MM.1S (cell line): ENCODE measurements at regions not wholly inside any gene's neighbourhood (a gene's known extent, or its start where the extent isn't known, plus 50 kb on each side); places are given as distances from the start of the nearest gene placed in this dataset.

Experiments
- DNase-seq: peaks from one replicate; pipeline ENCODE4 v3.0.0-alpha.2; 2015
- H2AFZ ChIP-seq: fragments of 300-600 bp; sonication (generic); 2 replicates; pipeline ENCODE4 v1.6.0; 2016; ENCODE audit warnings: antibody characterized with exemption, low read length
- H3F3A ChIP-seq: fragments of 300-600 bp; sonication (generic); 2 replicates; pipeline ENCODE4 v1.6.1; 2016; ENCODE audit warnings: mild to moderate bottlenecking, antibody characterized with exemption, low read length, moderate library complexity, mixed read lengths; ENCODE audit not compliant: insufficient read depth
- H3K27ac ChIP-seq: fragments of 300-600 bp; sonication (generic); 2 replicates; pipeline ENCODE4 v1.5.1; 2016; ENCODE audit warnings: mild to moderate bottlenecking, low read length
- H3K27me3 ChIP-seq: fragments of 300-600 bp; sonication (generic); replicated peaks from 2 replicates; pipeline ENCODE4 v1.6.0; 2016; ENCODE audit warnings: low read length; ENCODE audit not compliant: insufficient read depth
- H3K36me3 ChIP-seq: fragments of 300-600 bp; sonication (generic); replicated peaks from 2 replicates; pipeline ENCODE4 v1.6.1; 2016; ENCODE audit warnings: mild to moderate bottlenecking, low read length, mixed read lengths; ENCODE audit not compliant: insufficient read depth
- H3K4me1 ChIP-seq: fragments of 300-600 bp; sonication (generic); 2 replicates; pipeline ENCODE4 v1.6.1; 2016; ENCODE audit warnings: low read length, mixed read lengths
- H3K4me2 ChIP-seq: fragments of 300-600 bp; sonication (generic); 2 replicates; pipeline ENCODE4 v1.6.0; 2016; ENCODE audit warnings: low read depth, low read length
- H3K4me3 ChIP-seq: fragments of 300-600 bp; sonication (generic); 2 replicates; pipeline ENCODE4 v1.5.1; 2016; ENCODE audit warnings: low read length, mixed read lengths
- H3K79me2 ChIP-seq: fragments of 300-600 bp; sonication (generic); 2 replicates; pipeline ENCODE4 v1.6.1; 2016; ENCODE audit warnings: mixed run types, low read length, mixed read lengths
- H3K9ac ChIP-seq: fragments of 300-600 bp; sonication (generic); 2 replicates; pipeline ENCODE4 v1.6.1; 2016; ENCODE audit warnings: low read length, mixed read lengths
- H3K9me2 ChIP-seq: fragments of 300-600 bp; sonication (generic); replicated peaks from 2 replicates; pipeline ENCODE4 v1.6.1; 2016; ENCODE audit warnings: mild to moderate bottlenecking, low read length, mixed read lengths; ENCODE audit not compliant: insufficient read depth
- H3K9me3 ChIP-seq: fragments of 300-600 bp; sonication (generic); replicated peaks from 2 replicates; pipeline ENCODE4 v1.6.1; 2016; ENCODE audit warnings: mild to moderate bottlenecking, low read length, mixed read lengths; ENCODE audit not compliant: insufficient read depth
- H4K20me1 ChIP-seq: fragments of 300-600 bp; sonication (generic); 2 replicates; pipeline ENCODE4 v1.6.1; 2016; ENCODE audit warnings: mild to moderate bottlenecking, low read length, moderate library complexity, mixed read lengths; ENCODE audit not compliant: insufficient read depth
- EZH2 ChIP-seq: fragments of 300-600 bp; sonication (generic); optimal IDR thresholded peaks from 2 replicates; pipeline ENCODE3; 2017; ENCODE audit warnings: low read depth, mild to moderate bottlenecking, antibody characterized with exemption, low read length, mixed read lengths
- EZH2phosphoT487 ChIP-seq: fragments of 300-600 bp; sonication (generic); IDR thresholded peaks from 2 replicates; pipeline ENCODE4 v1.6.1; 2018; ENCODE audit warnings: antibody characterized with exemption, low read length
- TF ChIP-seq, protein P1 (sequence below): fragments of 300-600 bp; sonication (generic); IDR thresholded peaks from 2 replicates; pipeline ENCODE4 v1.5.1; 2016; ENCODE audit warnings: antibody characterized with exemption, low read length, mixed read lengths

DNA sequence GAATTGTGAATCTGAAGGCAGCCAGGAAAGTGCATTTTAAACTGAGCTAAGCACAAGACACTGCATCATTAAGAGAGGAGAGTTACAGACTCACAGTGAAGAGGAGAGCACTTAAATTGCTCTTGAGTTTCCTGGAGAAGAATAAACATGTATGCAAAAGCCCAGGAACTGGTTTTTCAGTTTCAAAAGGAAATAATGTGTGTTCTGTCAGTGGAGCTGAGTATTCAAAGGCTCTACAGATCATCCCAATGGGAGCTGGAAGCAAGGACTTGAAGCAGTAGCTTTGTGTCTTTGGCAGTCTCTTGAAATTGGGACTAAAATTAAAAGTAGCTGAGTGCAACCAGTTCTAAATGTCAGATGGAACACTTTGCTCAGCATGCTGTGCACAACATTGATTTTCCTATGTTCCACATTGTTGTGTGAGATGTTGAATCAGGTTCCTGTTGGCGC is 147.5 kb upstream of the ANK2 start:
- H3K36me3 ChIP-seq, result no peaks in the 10 kb centered on the region

DNA sequence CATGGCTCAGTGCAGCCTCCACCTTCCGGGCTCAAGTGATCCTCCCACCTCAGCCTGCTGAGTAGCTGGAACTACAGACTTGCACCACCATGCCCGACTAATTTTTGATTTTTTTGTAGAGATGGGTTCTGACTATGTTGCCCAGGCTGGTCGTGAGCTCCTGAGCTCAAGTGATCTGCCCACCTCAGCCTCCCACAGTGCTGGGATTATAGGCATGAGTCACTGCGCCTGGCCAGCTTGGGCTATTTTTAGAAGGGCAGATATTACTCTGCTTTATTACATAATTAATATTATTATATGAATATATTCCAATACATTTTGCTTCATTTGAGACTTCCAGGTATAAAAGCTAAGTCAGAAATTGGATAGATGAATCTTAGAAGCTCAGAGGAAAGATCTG is 143.7 kb upstream of the ANK2 start:
- H3F3A ChIP-seq, result no peaks in the 10 kb centered on the region
- no peak overlapping the region for H3K4me2 ChIP-seq
- TF ChIP-seq, protein P1, sequence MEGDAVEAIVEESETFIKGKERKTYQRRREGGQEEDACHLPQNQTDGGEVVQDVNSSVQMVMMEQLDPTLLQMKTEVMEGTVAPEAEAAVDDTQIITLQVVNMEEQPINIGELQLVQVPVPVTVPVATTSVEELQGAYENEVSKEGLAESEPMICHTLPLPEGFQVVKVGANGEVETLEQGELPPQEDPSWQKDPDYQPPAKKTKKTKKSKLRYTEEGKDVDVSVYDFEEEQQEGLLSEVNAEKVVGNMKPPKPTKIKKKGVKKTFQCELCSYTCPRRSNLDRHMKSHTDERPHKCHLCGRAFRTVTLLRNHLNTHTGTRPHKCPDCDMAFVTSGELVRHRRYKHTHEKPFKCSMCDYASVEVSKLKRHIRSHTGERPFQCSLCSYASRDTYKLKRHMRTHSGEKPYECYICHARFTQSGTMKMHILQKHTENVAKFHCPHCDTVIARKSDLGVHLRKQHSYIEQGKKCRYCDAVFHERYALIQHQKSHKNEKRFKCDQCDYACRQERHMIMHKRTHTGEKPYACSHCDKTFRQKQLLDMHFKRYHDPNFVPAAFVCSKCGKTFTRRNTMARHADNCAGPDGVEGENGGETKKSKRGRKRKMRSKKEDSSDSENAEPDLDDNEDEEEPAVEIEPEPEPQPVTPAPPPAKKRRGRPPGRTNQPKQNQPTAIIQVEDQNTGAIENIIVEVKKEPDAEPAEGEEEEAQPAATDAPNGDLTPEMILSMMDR, result no peak
- TF ChIP-seq EZH2 (no peak), EZH2phosphoT487 (no peak)
- no peaks in the 10 kb centered on the region for H3K79me2 ChIP-seq
- no peaks in the 10 kb centered on the region for H3K4me1 ChIP-seq
- H3K4me3 ChIP-seq, result no peak overlapping the region
- H3K9me3 ChIP-seq, result no peaks in the 10 kb centered on the region
- DNase-seq, result no peak
- H3K9ac ChIP-seq, result no peak overlapping the region
- H3K36me3 ChIP-seq, result no peaks in the 10 kb centered on the region
- H3K9me2 ChIP-seq, result no peaks in the 10 kb centered on the region
- no peaks in the 10 kb centered on the region for H3K27me3 ChIP-seq
- H2AFZ ChIP-seq, result no peak overlapping the region
- H3K27ac ChIP-seq, result no peak overlapping the region
- H4K20me1 ChIP-seq, result no peaks in the 10 kb centered on the region

More for the DNA sequence above, 147.5 kb upstream of the ANK2 start:
- no peaks in the 10 kb centered on the region for H3K4me1 ChIP-seq
- no peak overlapping the region for H3K9ac ChIP-seq
- TF ChIP-seq EZH2phosphoT487, result no peak
- H3K4me2 ChIP-seq, result no peak overlapping the region
- H3K27me3 ChIP-seq, result no peaks in the 10 kb centered on the region
- no peaks in the 10 kb centered on the region for H4K20me1 ChIP-seq
- H3K9me3 ChIP-seq, result no peaks in the 10 kb centered on the region
- H3K4me3 ChIP-seq, result no peak overlapping the region
- no peaks in the 10 kb centered on the region for H3K9me2 ChIP-seq
- no peak overlapping the region for H2AFZ ChIP-seq
- H3K27ac ChIP-seq, result no peak overlapping the region
- no peaks in the 10 kb centered on the region for H3K79me2 ChIP-seq
- no peak for DNase-seq
- no peaks in the 10 kb centered on the region for H3F3A ChIP-seq

DNA sequence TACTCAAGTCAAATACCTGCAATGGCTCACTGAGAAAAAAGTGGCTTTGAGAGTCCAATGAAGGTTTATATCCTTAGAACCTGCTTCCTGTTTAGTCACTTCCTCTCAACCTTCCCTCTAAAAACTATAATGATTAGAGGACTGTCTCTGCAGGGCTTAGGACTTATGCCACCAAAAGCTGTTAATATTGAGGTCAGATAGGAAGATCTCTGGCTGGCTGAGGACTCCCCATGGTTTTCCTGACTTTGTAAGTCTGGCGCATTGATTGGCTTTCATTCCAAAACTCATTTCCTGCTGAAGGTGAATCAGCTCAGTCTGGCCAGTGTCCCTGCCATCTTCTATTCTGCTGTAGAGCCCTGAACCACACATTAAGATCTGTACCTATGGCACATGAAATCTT is 140.9 kb upstream of the ANK2 start:
- no peak for DNase-seq
- Histone ChIP-seq H3K27me3 (no peaks in the 10 kb centered on the region), H3F3A (no peaks in the 10 kb centered on the region), H3K9me3 (no peaks in the 10 kb centered on the region), H3K4me2 (no peak overlapping the region), H3K4me1 (no peaks in the 10 kb centered on the region), H3K36me3 (no peaks in the 10 kb centered on the region), H3K9ac (no peak overlapping the region), H2AFZ (no peak overlapping the region), H3K4me3 (no peak overlapping the region), H3K9me2 (no peaks in the 10 kb centered on the region), H4K20me1 (no peaks in the 10 kb centered on the region), H3K27ac (no peak overlapping the region), H3K79me2 (no peaks in the 10 kb centered on the region)
- TF ChIP-seq EZH2 (no peak), EZH2phosphoT487 (no peak)
- TF ChIP-seq, protein P1, result no peak

DNA sequence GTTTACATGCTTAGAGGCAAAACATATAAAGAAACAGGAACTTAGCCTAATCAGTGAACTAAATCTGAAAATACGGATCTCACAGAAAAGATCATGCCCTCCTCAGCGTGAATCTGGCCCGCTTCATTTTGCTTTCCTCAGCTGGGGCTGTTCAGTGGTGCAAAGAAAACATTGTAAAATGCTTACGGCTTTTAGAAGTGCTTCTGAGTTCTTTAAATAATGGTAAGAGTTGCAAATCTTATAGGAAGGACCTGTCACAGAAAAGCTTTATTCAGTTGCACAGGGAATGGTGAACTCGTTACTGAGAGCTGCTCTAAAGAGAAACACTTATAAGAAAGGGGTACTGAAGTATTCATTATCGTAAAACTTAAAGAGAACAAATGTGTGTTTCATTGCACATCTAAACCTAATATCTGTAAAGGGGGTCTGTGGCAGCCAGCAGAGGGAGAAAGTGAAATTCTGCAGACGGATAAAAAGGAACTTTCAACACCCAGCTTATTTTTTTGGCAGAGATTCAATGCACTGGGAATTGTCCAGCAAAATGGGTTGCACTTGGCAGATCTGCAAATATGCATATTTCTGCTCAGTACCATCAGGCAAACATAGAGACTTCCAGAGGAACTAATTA is 139.2 kb upstream of the ANK2 start:
- Histone ChIP-seq H4K20me1 (no peaks in the 10 kb centered on the region), H3K4me3 (no peak overlapping the region), H3F3A (no peaks in the 10 kb centered on the region), H3K4me2 (no peak overlapping the region), H3K79me2 (no peaks in the 10 kb centered on the region), H3K9ac (no peak overlapping the region), H3K36me3 (no peaks in the 10 kb centered on the region), H2AFZ (no peak overlapping the region), H3K4me1 (no peaks in the 10 kb centered on the region), H3K9me2 (no peaks in the 10 kb centered on the region), H3K9me3 (no peaks in the 10 kb centered on the region), H3K27me3 (no peaks in the 10 kb centered on the region), H3K27ac (no peak overlapping the region)
- TF ChIP-seq EZH2, result no peak
- TF ChIP-seq, protein P1, result no peak
- TF ChIP-seq EZH2phosphoT487, result no peak
- DNase-seq, result no peak
